Endodermal cell (in vitro differentiated cells): ENCODE measurements at regions not wholly inside any gene's neighbourhood (a gene's known extent, or its start where the extent isn't known, plus 50 kb on each side); places are given as distances from the start of the nearest gene placed in this dataset.

Experiments
- DNase-seq: peaks from one replicate; pipeline ENCODE4 v3.0.0-alpha.2; 2017
- H3K27ac ChIP-seq: 2 replicates; pipeline ENCODE4 v1.5.1; 2013; ENCODE audit warnings: mild to moderate bottlenecking, low read depth, low read length, moderate library complexity
- H3K27me3 ChIP-seq: 2 replicates; pipeline ENCODE4 v1.6.1; 2013; ENCODE audit warnings: mild to moderate bottlenecking, low read length, moderate library complexity; ENCODE audit not compliant: insufficient read depth, control insufficient read depth, poor library complexity, severe bottlenecking
- H3K36me3 ChIP-seq: 2 replicates; pipeline ENCODE4 v1.7.0; 2013; ENCODE audit warnings: mild to moderate bottlenecking, low read length, moderate library complexity; ENCODE audit not compliant: control insufficient read depth, insufficient read depth
- H3K4me1 ChIP-seq: one replicate; pipeline ENCODE4 v1.7.0; 2013; ENCODE audit warnings: low read length; ENCODE audit not compliant: control insufficient read depth, insufficient read depth
- H3K4me3 ChIP-seq: 2 replicates; pipeline ENCODE4 v1.5.1; 2013; ENCODE audit warnings: mild to moderate bottlenecking, low read length, moderate library complexity
- H3K9ac ChIP-seq: 2 replicates; pipeline ENCODE4 v1.6.1; 2013; ENCODE audit warnings: mild to moderate bottlenecking, low read length, moderate library complexity; ENCODE audit not compliant: poor library complexity, severe bottlenecking; ENCODE audit errors: extremely low read depth
- H3K9me3 ChIP-seq: 2 replicates; pipeline ENCODE4 v1.6.1; 2013; ENCODE audit warnings: mild to moderate bottlenecking, low read length, moderate library complexity; ENCODE audit not compliant: control insufficient read depth
- H3K27ac Mint-ChIP-seq: 2 replicates; pipeline ENCODE4 v1.8.0; 2020; ENCODE audit warnings: mixed read lengths
- H3K27me3 Mint-ChIP-seq: 2 replicates; pipeline ENCODE4 v1.8.0; 2021; ENCODE audit warnings: mild to moderate bottlenecking, mixed read lengths; ENCODE audit not compliant: insufficient read depth
- H3K36me3 Mint-ChIP-seq: 2 replicates; pipeline ENCODE4 v1.8.0; 2020; ENCODE audit warnings: low read depth, mixed read lengths
- H3K4me1 Mint-ChIP-seq: 2 replicates; pipeline ENCODE4 v1.8.0; 2020; ENCODE audit warnings: mixed read lengths
- H3K4me3 Mint-ChIP-seq: 2 replicates; pipeline ENCODE4 v1.8.0; 2020; ENCODE audit warnings: mild to moderate bottlenecking, moderate library complexity, mixed read lengths
- H3K9me3 Mint-ChIP-seq: 2 replicates; pipeline ENCODE4 v1.8.0; 2020; ENCODE audit warnings: mild to moderate bottlenecking, mixed read lengths
- WGBS, 2 experiments: methylation state at CpG; one replicate each; pipeline versions ENCODE4 v1.1.5 to v1.1.7; 2013; ENCODE audit warnings: missing lambda C conversion rate in 2 of 2, mixed read lengths in 1 of 2; ENCODE audit not compliant: insufficient coverage in 1 of 2, insufficient read length in 1 of 2; 5-methylcytosine and 5-hydroxymethylcytosine counted together
- TF ChIP-seq, protein P1 (sequence below): fragments of 200-600 bp; sonication (generic); conservative IDR thresholded peaks from 2 replicates; pipeline ENCODE4 v1.5.0; 2021; ENCODE audit warnings: antibody characterized with exemption, mild to moderate bottlenecking

DNA sequence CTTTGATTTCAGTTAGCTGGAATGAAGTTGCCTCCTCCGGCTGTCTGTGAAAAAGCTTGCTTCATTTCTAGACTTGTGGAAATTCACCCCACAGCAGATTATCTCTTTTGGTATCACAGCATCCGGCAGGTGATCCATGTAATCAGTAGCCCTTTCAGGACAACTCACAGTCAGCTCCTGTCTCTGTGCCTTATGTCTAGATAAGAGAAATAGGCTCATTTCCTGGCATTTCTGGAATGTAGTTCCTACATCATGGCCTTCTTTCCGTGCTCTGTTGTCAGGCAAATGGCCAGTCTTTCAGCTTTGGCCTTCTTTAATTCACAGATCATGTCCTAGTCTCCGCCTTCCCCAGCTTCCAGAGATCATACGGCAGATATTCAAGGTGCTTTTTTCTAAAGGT, 455.4 kb downstream of the NUP35 start:
- Histone ChIP-seq H3K36me3 (no peaks in the 10 kb centered on the region), H3K9ac (no peak overlapping the region), H3K4me1 (peaks cover 3% of the 10 kb centered on the region), H3K27me3 (no peaks in the 10 kb centered on the region), H3K9me3 (peaks cover 12% of the 10 kb centered on the region), H3K27ac (no peak overlapping the region), H3K4me3 (no peak overlapping the region)
- peak; percentile 44 for DNase-seq
- Mint-ChIP-seq H3K4me3 (no peak overlapping the region), H3K9me3 (peaks cover 15% of the 10 kb centered on the region), H3K4me1 (peaks cover 11% of the 10 kb centered on the region), H3K27ac (no peak overlapping the region), H3K27me3 (no peaks in the 10 kb centered on the region), H3K36me3 (peaks cover 2% of the 10 kb centered on the region)
- TF ChIP-seq, protein P1, sequence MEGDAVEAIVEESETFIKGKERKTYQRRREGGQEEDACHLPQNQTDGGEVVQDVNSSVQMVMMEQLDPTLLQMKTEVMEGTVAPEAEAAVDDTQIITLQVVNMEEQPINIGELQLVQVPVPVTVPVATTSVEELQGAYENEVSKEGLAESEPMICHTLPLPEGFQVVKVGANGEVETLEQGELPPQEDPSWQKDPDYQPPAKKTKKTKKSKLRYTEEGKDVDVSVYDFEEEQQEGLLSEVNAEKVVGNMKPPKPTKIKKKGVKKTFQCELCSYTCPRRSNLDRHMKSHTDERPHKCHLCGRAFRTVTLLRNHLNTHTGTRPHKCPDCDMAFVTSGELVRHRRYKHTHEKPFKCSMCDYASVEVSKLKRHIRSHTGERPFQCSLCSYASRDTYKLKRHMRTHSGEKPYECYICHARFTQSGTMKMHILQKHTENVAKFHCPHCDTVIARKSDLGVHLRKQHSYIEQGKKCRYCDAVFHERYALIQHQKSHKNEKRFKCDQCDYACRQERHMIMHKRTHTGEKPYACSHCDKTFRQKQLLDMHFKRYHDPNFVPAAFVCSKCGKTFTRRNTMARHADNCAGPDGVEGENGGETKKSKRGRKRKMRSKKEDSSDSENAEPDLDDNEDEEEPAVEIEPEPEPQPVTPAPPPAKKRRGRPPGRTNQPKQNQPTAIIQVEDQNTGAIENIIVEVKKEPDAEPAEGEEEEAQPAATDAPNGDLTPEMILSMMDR, result no peak
- 76 to 80% methylated on average over 3 to 5 of the region's 5 CpGs for WGBS, 2 experiments

DNA sequence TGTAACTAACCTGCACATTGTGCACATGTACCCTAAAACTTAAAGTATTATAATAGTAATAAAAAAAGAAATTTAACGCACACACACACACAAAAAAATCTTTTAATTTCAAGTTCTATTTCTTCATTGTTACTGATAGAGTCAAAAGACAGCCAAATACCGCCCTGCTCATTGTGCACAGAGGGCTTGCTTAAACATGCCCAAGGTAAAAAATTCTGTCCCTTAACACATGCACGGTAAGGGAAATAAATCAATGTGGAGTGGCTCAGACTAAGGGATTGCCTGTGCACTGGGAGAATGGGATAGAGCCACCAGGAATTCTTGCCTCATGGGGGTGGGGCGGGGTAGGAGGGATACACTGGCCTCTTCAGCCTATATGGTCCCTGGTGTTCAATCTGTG, 468.0 kb downstream of the NUP35 start:
- Histone ChIP-seq H3K27ac (no peak overlapping the region), H3K9ac (no peak overlapping the region), H3K4me1 (no peaks in the 10 kb centered on the region), H3K9me3 (no peaks in the 10 kb centered on the region), H3K36me3 (no peaks in the 10 kb centered on the region), H3K4me3 (no peak overlapping the region), H3K27me3 (no peaks in the 10 kb centered on the region)
- H3K4me1 Mint-ChIP-seq, result peaks cover 6% of the 10 kb centered on the region
- WGBS, 2 experiments, result 60 to 85% methylated on average over 2 to 3 of the region's 4 CpGs
- DNase-seq, result no peak
- TF ChIP-seq, protein P1, result no peak
- no peak overlapping the region for H3K27ac Mint-ChIP-seq
- H3K4me3 Mint-ChIP-seq, result no peak overlapping the region
- H3K36me3 Mint-ChIP-seq, result no peaks in the 10 kb centered on the region
- no peaks in the 10 kb centered on the region for H3K27me3 Mint-ChIP-seq
- H3K9me3 Mint-ChIP-seq, result peaks cover 15% of the 10 kb centered on the region

DNA sequence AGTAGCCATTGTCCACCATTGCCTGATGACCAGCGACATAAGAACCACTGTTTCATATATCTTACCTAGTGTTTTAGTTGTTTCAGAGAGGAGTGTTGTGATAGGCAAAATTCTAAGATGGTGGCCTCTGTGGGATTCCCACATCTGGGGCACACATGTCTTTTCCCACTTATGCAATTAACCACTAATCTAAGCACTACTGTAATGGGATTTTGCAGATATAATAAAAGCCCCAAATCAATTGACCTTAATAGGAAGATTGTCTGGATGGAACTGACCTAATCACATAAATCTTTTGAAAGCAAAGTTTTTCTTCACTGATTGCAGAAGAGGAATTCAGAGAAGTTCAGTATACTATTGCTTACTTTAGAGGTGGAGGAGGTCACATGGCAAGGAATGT, 469.9 kb downstream of the NUP35 start:
- H3K4me1 ChIP-seq, result no peaks in the 10 kb centered on the region
- Mint-ChIP-seq H3K9me3 (peaks cover 10% of the 10 kb centered on the region), H3K4me1 (peaks cover 6% of the 10 kb centered on the region), H3K27me3 (no peaks in the 10 kb centered on the region), H3K36me3 (no peaks in the 10 kb centered on the region), H3K4me3 (no peak overlapping the region), H3K27ac (no peak overlapping the region)
- no peaks in the 10 kb centered on the region for H3K36me3 ChIP-seq
- no peaks in the 10 kb centered on the region for H3K27me3 ChIP-seq
- no peak overlapping the region for H3K27ac ChIP-seq
- no peak overlapping the region for H3K9ac ChIP-seq
- 100% methylated on average over 1 of the region's 1 CpG; no CpG with 5 or more reads in 1 of the 2 experiments for WGBS, 2 experiments
- DNase-seq, result no peak
- H3K9me3 ChIP-seq, result no peaks in the 10 kb centered on the region
- TF ChIP-seq, protein P1, result no peak
- H3K4me3 ChIP-seq, result no peak overlapping the region
